Ascending aorta (tissue), 2 donors: ENCODE measurements at regions not wholly inside any gene's neighbourhood (a gene's known extent, or its start where the extent isn't known, plus 50 kb on each side); places are given as distances from the start of the nearest gene placed in this dataset.

Experiments used
- DNase-seq, 2 donors: peaks; one replicate each; pipeline ENCODE4 v3.0.0-alpha.2; 2019; ENCODE audit warnings: low spot score in 2 of 2
- H3K27ac ChIP-seq, 2 donors: fragments of 200-600 bp; sonication (generic); one replicate each; pipeline ENCODE4 v1.5.1; 2016 to 2017; ENCODE audit warnings: mild to moderate bottlenecking in 1 of 2
- H3K27me3 ChIP-seq: fragments of 200-600 bp; sonication (generic); one replicate; pipeline ENCODE4 v1.5.1; 2017
- H3K36me3 ChIP-seq, 2 donors: fragments of 200-600 bp; sonication (generic); one replicate each; pipeline ENCODE4 v1.5.1; 2016
- H3K4me1 ChIP-seq, 2 donors: fragments of 200-600 bp; sonication (generic); one replicate each; pipeline ENCODE4 v1.5.1; 2016 to 2017; ENCODE audit warnings: mild to moderate bottlenecking in 1 of 2
- H3K4me3 ChIP-seq, 2 donors: fragments of 200-600 bp; sonication (generic); one replicate each; pipeline ENCODE4 v1.5.1; 2016 to 2017; ENCODE audit warnings: mild to moderate bottlenecking in 1 of 2
- H3K9me3 ChIP-seq, 2 donors: fragments of 200-600 bp; sonication (generic); one replicate each; pipeline ENCODE4 v1.5.1; 2016
- intact Hi-C: fragments of 100-400 bp; cut with DNase I; formaldehyde crosslinking; loops from one replicate; pipeline ENCODE4 v1.15.1; 2023
- TF ChIP-seq, protein P1 (sequence below), 3 experiments: fragments of 200-600 bp in 2 of 3; fragments of 450-650 bp in 1 of 3; sonication (generic) in 2 of 3; IDR thresholded peaks; one replicate each; pipeline ENCODE4 v1.5.1; 2016 to 2019; ENCODE audit warnings: antibody characterized with exemption in 3 of 3, mild to moderate bottlenecking in 1 of 3, moderate library complexity in 1 of 3

DNA sequence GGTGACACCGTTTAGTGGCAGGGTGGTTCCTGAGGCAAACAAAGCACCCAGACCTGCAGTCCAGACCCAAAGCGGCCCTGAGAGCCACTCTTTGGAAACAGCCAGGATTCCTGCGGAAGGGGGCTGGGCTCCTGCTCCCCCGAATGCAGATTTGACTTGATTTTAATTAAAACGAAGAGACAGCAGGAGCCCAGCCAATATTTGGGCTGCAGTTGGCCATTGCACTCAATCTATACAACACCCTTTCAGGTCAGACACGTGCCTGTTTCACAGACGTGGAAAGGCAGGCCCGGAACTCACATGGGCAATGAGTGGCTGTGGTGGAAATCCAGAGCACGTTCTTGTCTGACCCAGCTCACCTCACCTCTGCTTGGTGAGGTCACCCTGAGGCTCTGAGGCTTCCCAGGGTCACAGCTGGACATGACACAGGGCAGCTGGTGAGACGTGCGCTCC, 122.4 kb downstream of the NDUFA10 start:
- Histone ChIP-seq H3K27me3 (no peaks in the 10 kb centered on the region), H3K4me3 (no peak overlapping the region), H3K4me1 (no peaks in the 10 kb centered on the region), H3K36me3 (no peaks in the 10 kb centered on the region), H3K27ac (no peak overlapping the region), H3K9me3 (no peaks in the 10 kb centered on the region)
- intact Hi-C loops: no loop called here
- no peak for DNase-seq
- TF ChIP-seq, protein P1, sequence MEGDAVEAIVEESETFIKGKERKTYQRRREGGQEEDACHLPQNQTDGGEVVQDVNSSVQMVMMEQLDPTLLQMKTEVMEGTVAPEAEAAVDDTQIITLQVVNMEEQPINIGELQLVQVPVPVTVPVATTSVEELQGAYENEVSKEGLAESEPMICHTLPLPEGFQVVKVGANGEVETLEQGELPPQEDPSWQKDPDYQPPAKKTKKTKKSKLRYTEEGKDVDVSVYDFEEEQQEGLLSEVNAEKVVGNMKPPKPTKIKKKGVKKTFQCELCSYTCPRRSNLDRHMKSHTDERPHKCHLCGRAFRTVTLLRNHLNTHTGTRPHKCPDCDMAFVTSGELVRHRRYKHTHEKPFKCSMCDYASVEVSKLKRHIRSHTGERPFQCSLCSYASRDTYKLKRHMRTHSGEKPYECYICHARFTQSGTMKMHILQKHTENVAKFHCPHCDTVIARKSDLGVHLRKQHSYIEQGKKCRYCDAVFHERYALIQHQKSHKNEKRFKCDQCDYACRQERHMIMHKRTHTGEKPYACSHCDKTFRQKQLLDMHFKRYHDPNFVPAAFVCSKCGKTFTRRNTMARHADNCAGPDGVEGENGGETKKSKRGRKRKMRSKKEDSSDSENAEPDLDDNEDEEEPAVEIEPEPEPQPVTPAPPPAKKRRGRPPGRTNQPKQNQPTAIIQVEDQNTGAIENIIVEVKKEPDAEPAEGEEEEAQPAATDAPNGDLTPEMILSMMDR (IDR thresholded peaks at IDR 0.05): no peak

DNA sequence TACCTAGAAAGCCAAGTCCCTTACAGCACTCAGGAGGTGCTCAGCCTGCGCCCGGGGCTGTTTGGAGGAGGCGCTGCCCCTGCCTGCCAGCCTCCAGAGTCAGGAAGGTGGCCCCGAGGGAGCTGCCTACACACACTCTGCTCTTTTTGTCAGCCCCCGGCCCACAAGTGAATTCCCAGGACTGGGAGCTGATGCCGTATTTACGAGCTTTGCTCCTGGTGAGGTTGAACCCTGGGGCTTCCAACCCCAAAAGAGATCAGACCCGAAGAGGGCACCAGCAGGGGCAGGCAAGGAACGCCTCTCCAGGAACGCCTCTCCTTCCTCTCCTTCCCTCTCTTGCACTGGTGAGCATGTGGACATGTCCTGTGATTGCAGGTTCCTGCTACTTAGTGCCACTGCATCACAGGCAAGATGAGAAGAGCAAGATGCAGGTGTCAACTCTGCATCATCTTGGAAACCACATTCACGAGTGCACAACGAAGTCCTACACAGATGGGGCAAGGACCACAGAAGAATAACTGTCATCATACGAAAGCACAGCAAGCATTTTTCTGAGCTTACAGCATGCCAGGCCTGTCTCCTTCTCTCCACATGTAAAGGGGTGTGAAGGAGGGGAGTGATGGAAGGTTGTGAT, 126.7 kb downstream of the NDUFA10 start:
- Histone ChIP-seq H3K9me3 (no peaks in the 10 kb centered on the region), H3K4me1 (no peaks in the 10 kb centered on the region), H3K4me3 (no peak overlapping the region), H3K27ac (no peak overlapping the region), H3K36me3 (no peaks in the 10 kb centered on the region), H3K27me3 (no peaks in the 10 kb centered on the region)
- intact Hi-C loops: no loop called here
- TF ChIP-seq, protein P1 (IDR thresholded peaks at IDR 0.05): no peak
- no peak for DNase-seq

DNA sequence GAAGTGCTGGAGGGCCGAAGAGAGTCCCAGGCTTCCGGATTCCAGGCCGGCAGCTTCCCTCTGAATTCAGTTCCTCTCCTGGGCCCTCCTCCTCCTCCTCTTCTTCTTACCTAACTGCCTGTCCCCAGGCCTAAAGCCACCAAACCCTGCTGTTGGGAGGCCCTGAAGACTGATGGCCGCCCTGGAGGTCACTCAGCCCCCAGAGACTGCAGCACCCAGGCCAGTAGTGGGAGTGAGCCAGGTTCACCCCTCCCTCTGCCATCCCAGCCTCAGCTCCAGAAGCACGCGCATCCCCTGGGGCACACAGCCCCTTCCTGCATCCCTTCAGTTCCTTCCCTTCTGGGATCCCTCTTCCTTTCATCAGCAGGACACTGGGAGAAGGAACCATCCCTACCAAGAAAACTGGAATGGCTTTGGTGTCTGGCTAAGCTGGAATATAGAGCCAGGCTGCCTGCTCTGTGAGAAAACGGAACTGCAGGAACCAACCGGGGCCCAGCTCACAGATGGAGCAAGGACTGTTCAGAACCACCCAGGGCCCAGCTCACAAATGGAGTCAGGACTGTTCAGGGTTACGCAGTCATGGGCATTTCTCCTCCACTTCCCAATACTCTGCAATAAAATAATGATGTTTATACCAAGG, 127.4 kb downstream of the NDUFA10 start:
- intact Hi-C loops: no loop called here
- TF ChIP-seq, protein P1 (IDR thresholded peaks at IDR 0.05): no peak
- H3K4me3 ChIP-seq: no peak overlapping the region
- no peaks in the 10 kb centered on the region for H3K36me3 ChIP-seq
- H3K4me1 ChIP-seq: no peaks in the 10 kb centered on the region
- no peak overlapping the region for H3K27ac ChIP-seq
- DNase-seq: no peak
- H3K27me3 ChIP-seq: no peaks in the 10 kb centered on the region
- H3K9me3 ChIP-seq: no peaks in the 10 kb centered on the region

DNA sequence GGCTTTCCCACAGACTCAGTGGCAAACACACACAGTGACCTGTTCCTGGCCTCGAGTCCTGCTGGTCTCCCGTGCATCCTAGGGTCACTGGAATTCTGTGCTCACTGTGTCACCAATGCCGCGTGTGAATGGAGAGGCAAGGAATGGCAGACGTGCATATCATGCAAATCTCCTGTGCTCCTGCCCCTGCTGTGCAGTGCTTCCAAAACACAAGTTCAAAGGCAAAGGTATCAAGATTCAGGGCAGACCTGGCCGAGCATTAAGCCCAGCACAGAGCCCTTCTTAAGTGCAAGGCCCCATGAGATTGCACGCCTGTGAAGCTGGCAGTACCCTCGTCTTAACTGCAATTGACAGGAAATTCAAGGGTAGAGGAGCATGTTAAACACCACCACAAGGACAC, 129.1 kb downstream of the NDUFA10 start:
- no peak for DNase-seq
- TF ChIP-seq, protein P1 (IDR thresholded peaks at IDR 0.05): no peak
- Histone ChIP-seq H3K9me3 (no peaks in the 10 kb centered on the region), H3K4me3 (no peak overlapping the region), H3K27me3 (no peaks in the 10 kb centered on the region), H3K4me1 (no peaks in the 10 kb centered on the region), H3K27ac (no peak overlapping the region), H3K36me3 (no peaks in the 10 kb centered on the region)
- intact Hi-C loops: no loop called here

DNA sequence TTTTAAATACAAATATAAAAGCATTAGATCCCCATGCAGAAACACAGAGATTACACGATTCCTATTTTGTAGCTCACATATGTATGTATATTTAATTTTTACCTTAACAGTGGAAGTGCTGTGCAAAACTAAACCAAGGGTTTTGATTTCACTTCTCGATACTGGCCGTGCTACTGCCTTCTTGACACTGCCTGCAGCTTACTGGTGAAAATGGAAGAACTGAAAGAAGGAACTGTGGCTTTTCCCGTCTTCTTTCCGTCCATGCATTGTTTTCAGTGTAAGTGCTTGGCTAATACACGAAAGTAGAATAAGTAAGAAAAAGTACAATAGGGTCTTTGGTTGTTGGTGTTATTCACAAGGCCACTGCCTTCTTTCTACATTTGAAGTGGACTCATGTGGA, 129.5 kb downstream of the NDUFA10 start:
- no peaks in the 10 kb centered on the region for H3K36me3 ChIP-seq
- H3K27ac ChIP-seq: no peak overlapping the region
- no peaks in the 10 kb centered on the region for H3K27me3 ChIP-seq
- no peaks in the 10 kb centered on the region for H3K4me1 ChIP-seq
- no peaks in the 10 kb centered on the region for H3K9me3 ChIP-seq
- H3K4me3 ChIP-seq: no peak overlapping the region
- TF ChIP-seq, protein P1 (IDR thresholded peaks at IDR 0.05): no peak
- intact Hi-C loops: no loop called here
- DNase-seq: no peak
